Activated B cell treated with CpG ODN at 0.5 μM for 24 hours (primary cell): ENCODE measurements at regions not wholly inside any gene's neighbourhood (a gene's known extent, or its start where the extent isn't known, plus 50 kb on each side); places are given as distances from the start of the nearest gene placed in this dataset.

Source experiments
- ATAC-seq: fragments of 200-7000 bp; cut with Tn5 transposase; one replicate; pipeline ENCODE4 v1.10.0; 2021; ENCODE audit warnings: low read depth, mild to moderate bottlenecking, moderate library complexity
- CTCF ChIA-PET: fragments of 350-600 bp; sonication (Branson Sonifier 250); formaldehyde crosslinking; loops from one replicate; lab custom pipeline; 2021; ENCODE audit warnings: antibody characterized with exemption; lab: Charles Lee
- POLR2A ChIA-PET: fragments of 350-600 bp; sonication (Branson Sonifier 250); formaldehyde crosslinking; loops from one replicate; lab custom pipeline; 2021; ENCODE audit warnings: antibody characterized with exemption; lab: Charles Lee
- DNase-seq: peaks from one replicate; pipeline ENCODE4 v3.0.0; 2022
- H3K27ac Mint-ChIP-seq: one replicate; pipeline ENCODE4 v1.8.0; 2020; ENCODE audit warnings: mixed read lengths
- H3K27me3 Mint-ChIP-seq: one replicate; pipeline ENCODE4 v1.8.0; 2021; ENCODE audit warnings: mixed read lengths
- H3K36me3 Mint-ChIP-seq: one replicate; pipeline ENCODE4 v1.8.0; 2021; ENCODE audit warnings: low read depth, mixed read lengths
- H3K4me1 Mint-ChIP-seq: one replicate; pipeline ENCODE4 v1.8.0; 2021; ENCODE audit warnings: mixed read lengths
- H3K4me3 Mint-ChIP-seq: one replicate; pipeline ENCODE4 v1.8.0; 2020; ENCODE audit warnings: mild to moderate bottlenecking, mixed read lengths
- H3K9me3 Mint-ChIP-seq: one replicate; pipeline ENCODE4 v1.8.0; 2020; ENCODE audit warnings: mixed read lengths
- intact Hi-C: fragments of 100-400 bp; cut with micrococcal nuclease; formaldehyde crosslinking; loops from one replicate; pipeline ENCODE4 v1.15.1; 2024
- TF ChIP-seq, protein P1 (sequence below): fragments of 200-600 bp; IDR thresholded peaks from one replicate; pipeline ENCODE4 v1.8.0; 2022; ENCODE audit warnings: antibody characterized with exemption, mild to moderate bottlenecking

DNA sequence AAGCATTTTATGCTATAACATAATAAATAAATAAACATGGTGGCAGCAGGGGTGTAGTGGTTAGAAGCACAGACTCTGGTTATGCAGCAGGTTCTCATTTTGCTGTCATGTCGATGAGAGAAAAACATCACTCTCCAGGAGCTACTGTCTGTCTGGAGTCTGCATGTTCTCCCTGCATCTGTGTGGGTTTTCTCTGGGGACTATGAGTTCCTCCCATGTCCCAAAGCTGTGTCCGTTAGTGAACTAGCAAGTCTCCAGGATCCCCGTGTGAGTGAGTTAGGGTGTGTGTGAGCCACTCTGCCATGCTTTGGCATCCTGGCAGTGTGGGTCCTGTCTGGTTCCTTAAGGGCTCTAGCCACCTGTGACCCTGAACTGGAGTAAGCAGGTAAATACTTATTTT lies 585.6 kb upstream of the AGA start:
- peaks cover 8% of the 10 kb centered on the region for H3K9me3 Mint-ChIP-seq
- no peaks in the 10 kb centered on the region for H3K27me3 Mint-ChIP-seq
- POLR2A ChIA-PET: no interaction called here
- CTCF ChIA-PET: no interaction called here
- intact Hi-C loops: no loop called here
- no peaks in the 10 kb centered on the region for H3K36me3 Mint-ChIP-seq
- no peak overlapping the region for H3K4me3 Mint-ChIP-seq
- TF ChIP-seq, protein P1, sequence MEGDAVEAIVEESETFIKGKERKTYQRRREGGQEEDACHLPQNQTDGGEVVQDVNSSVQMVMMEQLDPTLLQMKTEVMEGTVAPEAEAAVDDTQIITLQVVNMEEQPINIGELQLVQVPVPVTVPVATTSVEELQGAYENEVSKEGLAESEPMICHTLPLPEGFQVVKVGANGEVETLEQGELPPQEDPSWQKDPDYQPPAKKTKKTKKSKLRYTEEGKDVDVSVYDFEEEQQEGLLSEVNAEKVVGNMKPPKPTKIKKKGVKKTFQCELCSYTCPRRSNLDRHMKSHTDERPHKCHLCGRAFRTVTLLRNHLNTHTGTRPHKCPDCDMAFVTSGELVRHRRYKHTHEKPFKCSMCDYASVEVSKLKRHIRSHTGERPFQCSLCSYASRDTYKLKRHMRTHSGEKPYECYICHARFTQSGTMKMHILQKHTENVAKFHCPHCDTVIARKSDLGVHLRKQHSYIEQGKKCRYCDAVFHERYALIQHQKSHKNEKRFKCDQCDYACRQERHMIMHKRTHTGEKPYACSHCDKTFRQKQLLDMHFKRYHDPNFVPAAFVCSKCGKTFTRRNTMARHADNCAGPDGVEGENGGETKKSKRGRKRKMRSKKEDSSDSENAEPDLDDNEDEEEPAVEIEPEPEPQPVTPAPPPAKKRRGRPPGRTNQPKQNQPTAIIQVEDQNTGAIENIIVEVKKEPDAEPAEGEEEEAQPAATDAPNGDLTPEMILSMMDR: no peak
- no peaks in the 10 kb centered on the region for H3K4me1 Mint-ChIP-seq
- DNase-seq (no peak), ATAC-seq (no peak)
- no peak overlapping the region for H3K27ac Mint-ChIP-seq

DNA sequence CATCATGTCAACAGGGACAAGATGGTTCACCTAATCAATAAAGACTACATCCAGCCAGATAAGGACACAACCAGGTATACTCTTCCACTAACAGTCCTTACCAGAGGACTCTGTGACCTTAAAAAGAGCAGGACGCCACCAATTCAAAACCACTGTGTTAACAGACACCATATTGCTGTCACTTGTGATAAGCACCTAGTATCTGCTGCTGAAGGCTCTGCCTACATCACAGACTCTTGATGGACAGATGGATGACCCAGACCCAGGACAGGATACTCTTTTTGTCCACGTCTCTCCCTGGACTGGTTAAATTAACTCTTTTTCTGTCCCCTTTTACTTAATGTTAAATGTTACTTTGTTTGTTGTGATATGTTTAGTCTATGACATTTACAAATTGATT lies 586.2 kb upstream of the AGA start:
- H3K9me3 Mint-ChIP-seq: peaks cover 8% of the 10 kb centered on the region
- TF ChIP-seq, protein P1: no peak
- DNase-seq (no peak), ATAC-seq (no peak)
- no peak overlapping the region for H3K4me3 Mint-ChIP-seq
- CTCF ChIA-PET: no interaction called here
- no peaks in the 10 kb centered on the region for H3K36me3 Mint-ChIP-seq
- intact Hi-C loops: no loop called here
- H3K27ac Mint-ChIP-seq: no peak overlapping the region
- POLR2A ChIA-PET: no interaction called here
- no peaks in the 10 kb centered on the region for H3K27me3 Mint-ChIP-seq
- H3K4me1 Mint-ChIP-seq: no peaks in the 10 kb centered on the region

DNA sequence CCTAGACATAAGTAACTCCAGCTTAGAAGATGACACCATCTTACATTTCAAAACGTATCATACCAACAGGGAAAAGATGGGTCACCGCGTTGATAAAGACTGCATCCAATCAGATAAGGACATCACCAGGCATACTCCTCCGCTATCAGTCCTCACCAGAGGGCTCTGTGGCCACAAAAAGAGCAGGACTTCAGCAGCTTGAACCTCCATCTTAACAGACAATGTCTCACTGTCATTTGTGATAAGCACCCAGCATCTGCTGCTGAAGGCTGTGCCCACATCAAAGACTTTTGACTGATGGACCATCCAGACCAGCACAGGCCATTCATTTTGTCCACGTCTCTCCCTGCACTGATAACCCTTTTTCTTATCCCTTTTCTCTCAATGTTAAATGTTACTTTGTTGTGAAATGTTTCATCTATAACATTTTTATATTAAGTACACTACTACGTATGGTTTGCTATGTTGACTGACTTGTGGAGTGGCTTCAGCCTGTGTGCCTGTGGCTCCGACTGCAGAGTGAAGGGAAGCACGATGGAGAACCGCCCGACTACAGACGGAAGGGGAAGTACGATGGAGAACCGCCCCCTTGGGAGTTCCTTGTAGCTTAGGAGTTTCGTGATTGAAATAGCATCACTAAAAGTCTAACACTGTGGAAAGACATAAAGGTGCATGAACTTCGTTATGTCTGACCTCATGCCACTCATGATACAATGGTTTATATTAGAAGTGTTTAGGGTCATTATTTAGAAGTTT lies 595.4 kb upstream of the AGA start:
- DNase-seq (no peak), ATAC-seq (no peak)
- Mint-ChIP-seq H3K27ac (no peak overlapping the region), H3K9me3 (peaks cover 6% of the 10 kb centered on the region), H3K4me3 (no peak overlapping the region), H3K36me3 (no peaks in the 10 kb centered on the region), H3K27me3 (no peaks in the 10 kb centered on the region), H3K4me1 (no peaks in the 10 kb centered on the region)
- ChIA-PET POLR2A (no interaction called here), CTCF (no interaction called here)
- intact Hi-C loops: no loop called here
- TF ChIP-seq, protein P1: no peak

DNA sequence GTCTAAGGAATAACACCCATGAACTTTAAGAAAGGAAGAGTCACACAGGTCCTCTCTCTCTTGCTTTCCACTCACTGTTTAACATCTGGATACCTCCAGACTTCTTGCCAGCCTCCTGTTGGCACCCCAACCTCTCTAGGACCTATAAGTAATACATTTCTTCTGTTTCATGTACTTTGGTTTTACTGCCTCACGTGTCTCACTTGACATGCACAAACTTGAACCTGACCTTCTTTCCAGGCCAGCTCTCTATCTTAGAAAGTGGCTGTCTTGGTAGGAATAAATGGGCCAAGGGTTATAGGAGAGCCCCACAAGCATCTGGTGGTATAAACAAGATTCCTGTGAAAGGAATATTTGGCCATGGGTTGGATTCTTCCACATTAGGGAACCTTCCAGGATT lies 614.8 kb upstream of the AGA start:
- no peak for DNase-seq
- no peak overlapping the region for H3K4me3 Mint-ChIP-seq
- no peaks in the 10 kb centered on the region for H3K4me1 Mint-ChIP-seq
- ATAC-seq: no peak
- ChIA-PET POLR2A (no interaction called here), CTCF (no interaction called here)
- no peaks in the 10 kb centered on the region for H3K27me3 Mint-ChIP-seq
- intact Hi-C loops: no loop called here
- H3K9me3 Mint-ChIP-seq: peaks cover 9% of the 10 kb centered on the region
- H3K36me3 Mint-ChIP-seq: no peaks in the 10 kb centered on the region
- TF ChIP-seq, protein P1: no peak
- H3K27ac Mint-ChIP-seq: no peak overlapping the region

DNA sequence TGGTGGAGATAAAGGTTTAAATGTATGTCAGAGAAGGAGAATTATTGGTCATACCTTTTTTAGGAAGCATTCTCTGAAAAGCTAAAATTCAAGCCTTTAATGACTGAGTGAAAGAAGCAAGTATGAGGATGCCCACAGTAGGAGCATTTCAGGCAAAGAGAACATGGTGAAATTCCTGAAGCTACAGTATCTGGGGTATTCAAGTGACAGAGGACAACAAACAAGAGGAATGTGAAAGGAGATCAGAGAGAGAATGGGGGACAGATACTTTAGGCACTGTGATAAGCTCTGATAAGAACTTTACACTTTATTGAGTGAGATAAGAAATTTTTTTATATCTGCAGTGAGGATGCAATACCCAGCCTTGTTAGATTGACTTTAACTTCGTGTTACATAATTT lies 621.3 kb upstream of the AGA start:
- H3K4me3 Mint-ChIP-seq: no peak overlapping the region
- TF ChIP-seq, protein P1: no peak
- H3K4me1 Mint-ChIP-seq: no peaks in the 10 kb centered on the region
- intact Hi-C loops: no loop called here
- no peak for DNase-seq
- ChIA-PET CTCF (no interaction called here), POLR2A (no interaction called here)
- H3K36me3 Mint-ChIP-seq: no peaks in the 10 kb centered on the region
- H3K27ac Mint-ChIP-seq: no peak overlapping the region
- H3K9me3 Mint-ChIP-seq: peaks cover 1% of the 10 kb centered on the region
- no peak for ATAC-seq
- no peaks in the 10 kb centered on the region for H3K27me3 Mint-ChIP-seq
